Mesothelial cell of epicardium (in vitro differentiated cells): ENCODE measurements at regions not wholly inside any gene's neighbourhood (a gene's known extent, or its start where the extent isn't known, plus 50 kb on each side); places are given as distances from the start of the nearest gene placed in this dataset.

Experiments used
- DNase-seq, 2 experiments: peaks; one replicate each; pipeline ENCODE4 v3.0.0; 2021; ENCODE audit warnings: low spot score in 2 of 2; ENCODE audit not compliant: unreplicated experiment in 2 of 2
- H3K27ac Mint-ChIP-seq: 2 replicates; pipeline ENCODE4 v1.8.0; 2021; ENCODE audit warnings: mixed read lengths
- H3K27me3 Mint-ChIP-seq: 2 replicates; pipeline ENCODE4 v1.8.0; 2021; ENCODE audit warnings: low read depth, mixed read lengths
- H3K36me3 Mint-ChIP-seq: 2 replicates; pipeline ENCODE4 v1.8.0; 2021; ENCODE audit warnings: mixed read lengths
- H3K4me1 Mint-ChIP-seq: 2 replicates; pipeline ENCODE4 v1.8.0; 2021; ENCODE audit warnings: mixed read lengths
- H3K4me3 Mint-ChIP-seq: 2 replicates; pipeline ENCODE4 v1.8.0; 2021; ENCODE audit warnings: mild to moderate bottlenecking, moderate library complexity, mixed read lengths
- H3K9me3 Mint-ChIP-seq: 2 replicates; pipeline ENCODE4 v1.8.0; 2021; ENCODE audit warnings: mixed read lengths
- CTCF ChIP-seq: fragments of 200-600 bp; sonication (generic); IDR thresholded peaks from one replicate; pipeline ENCODE4 v1.5.0; 2021; ENCODE audit warnings: antibody characterized with exemption; ENCODE audit not compliant: unreplicated experiment

- H3K36me3 Mint-ChIP-seq = no peaks in the 10 kb centered on the region
- H3K27ac Mint-ChIP-seq = no peak overlapping the region
- H3K4me1 Mint-ChIP-seq = peaks cover 4% of the 10 kb centered on the region
- no peak for TF ChIP-seq CTCF
- no peak overlapping the region for H3K4me3 Mint-ChIP-seq
- peaks cover 3% of the 10 kb centered on the region for H3K27me3 Mint-ChIP-seq
- DNase-seq = no peak
- peaks cover 4% of the 10 kb centered on the region for H3K9me3 Mint-ChIP-seq
Observed at GRCh38 chr15:66950114-66950513, 115.3 kb upstream of the SMAD3 start.

GRCh38 chr15:66951531-66952320 is 113.7 kb upstream of the SMAD3 start:
- Mint-ChIP-seq H3K4me1 (peaks cover 4% of the 10 kb centered on the region), H3K4me3 (no peak overlapping the region), H3K9me3 (peaks cover 4% of the 10 kb centered on the region), H3K27ac (no peak overlapping the region), H3K36me3 (no peaks in the 10 kb centered on the region), H3K27me3 (no peaks in the 10 kb centered on the region)
- DNase-seq = no peak
- TF ChIP-seq CTCF = no peak

GRCh38 chr15:66952756-66953522 is 112.5 kb upstream of the SMAD3 start:
- Mint-ChIP-seq H3K9me3 (peaks cover 4% of the 10 kb centered on the region), H3K4me1 (peaks cover 4% of the 10 kb centered on the region), H3K4me3 (no peak overlapping the region), H3K27me3 (no peaks in the 10 kb centered on the region), H3K27ac (no peak overlapping the region), H3K36me3 (no peaks in the 10 kb centered on the region)
- no peak for TF ChIP-seq CTCF
- DNase-seq = no peak

- Mint-ChIP-seq H3K4me3 (no peak overlapping the region), H3K36me3 (no peaks in the 10 kb centered on the region), H3K27ac (no peak overlapping the region), H3K27me3 (no peaks in the 10 kb centered on the region), H3K9me3 (peaks cover 4% of the 10 kb centered on the region), H3K4me1 (peaks cover 4% of the 10 kb centered on the region)
- DNase-seq = no peak
- no peak for TF ChIP-seq CTCF
Observed at GRCh38 chr15:66953523-66954229, 111.7 kb upstream of the SMAD3 start.

GRCh38 chr15:66954601-66955000 is 110.8 kb upstream of the SMAD3 start:
- H3K36me3 Mint-ChIP-seq = no peaks in the 10 kb centered on the region
- H3K4me1 Mint-ChIP-seq = peaks cover 4% of the 10 kb centered on the region
- peaks cover 4% of the 10 kb centered on the region for H3K9me3 Mint-ChIP-seq
- no peaks in the 10 kb centered on the region for H3K27me3 Mint-ChIP-seq
- no peak overlapping the region for H3K27ac Mint-ChIP-seq
- no peak overlapping the region for H3K4me3 Mint-ChIP-seq
- no peak for TF ChIP-seq CTCF
- DNase-seq = no peak
